ENCODE measurements at regions not wholly inside any gene's neighbourhood (a gene's known extent, or its start where the extent isn't known, plus 50 kb on each side); places are given as distances from the start of the nearest gene placed in this dataset.

DNA sequence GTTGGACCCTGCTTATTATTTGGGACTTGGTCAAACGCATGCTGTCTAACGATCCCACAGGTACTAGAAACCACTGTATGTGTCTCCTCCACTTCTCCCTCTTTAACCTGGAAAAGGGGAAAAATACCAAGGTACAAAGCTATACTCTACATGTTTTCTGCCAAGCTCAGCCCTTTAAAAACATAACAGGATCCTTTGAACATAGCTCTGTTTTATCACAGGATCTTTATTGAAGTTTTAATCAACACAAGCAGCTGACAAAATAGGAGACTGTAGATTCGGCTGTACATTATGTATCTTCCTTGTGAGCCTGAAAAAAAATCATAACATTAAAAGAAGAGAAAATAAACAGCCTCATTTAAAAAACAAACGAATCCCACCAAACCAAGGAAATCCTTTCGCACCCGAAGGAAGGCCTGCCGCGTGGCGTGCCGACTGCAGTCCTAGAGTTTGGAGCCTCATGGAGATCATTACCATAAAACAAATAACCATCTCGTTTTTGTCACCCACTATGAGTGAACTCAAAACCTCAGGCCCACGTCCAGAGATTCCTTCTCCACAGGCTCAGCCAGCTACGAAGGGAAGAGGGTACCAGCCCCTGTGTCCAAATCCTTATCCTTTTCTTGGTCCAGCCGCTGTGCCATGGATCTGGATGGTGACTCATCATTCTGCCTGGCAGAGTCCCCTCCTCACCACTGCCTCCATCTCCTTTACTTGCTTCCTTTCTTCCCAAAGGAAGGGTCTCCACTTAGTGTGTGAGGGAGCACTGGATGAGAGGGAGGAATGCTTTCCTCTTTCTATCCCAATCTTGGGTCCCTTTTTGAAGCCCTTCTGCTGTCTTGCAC is 651.1 kb downstream of the CCDC171 start:
- DNase-seq, result no peak

DNA sequence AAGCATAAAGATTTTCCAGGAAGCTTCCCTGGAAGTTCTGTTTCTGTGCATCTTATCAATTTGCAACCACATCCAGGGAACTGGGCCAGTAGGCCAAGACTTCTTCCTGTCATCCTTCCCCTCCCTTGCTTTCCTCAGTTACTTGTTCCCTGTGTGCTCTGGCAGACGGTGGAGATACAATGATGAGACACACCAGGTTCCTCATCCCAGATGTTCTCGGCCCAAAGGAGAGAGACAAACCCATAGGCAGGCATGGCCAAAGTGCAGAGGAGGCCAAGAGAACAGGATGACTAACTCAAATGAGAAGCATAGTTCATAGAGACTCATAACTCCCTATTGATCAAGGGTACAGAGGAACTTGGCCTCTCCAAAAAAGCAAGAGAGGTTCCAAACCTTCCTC is 652.6 kb downstream of the CCDC171 start:
- no peak for DNase-seq

DNA sequence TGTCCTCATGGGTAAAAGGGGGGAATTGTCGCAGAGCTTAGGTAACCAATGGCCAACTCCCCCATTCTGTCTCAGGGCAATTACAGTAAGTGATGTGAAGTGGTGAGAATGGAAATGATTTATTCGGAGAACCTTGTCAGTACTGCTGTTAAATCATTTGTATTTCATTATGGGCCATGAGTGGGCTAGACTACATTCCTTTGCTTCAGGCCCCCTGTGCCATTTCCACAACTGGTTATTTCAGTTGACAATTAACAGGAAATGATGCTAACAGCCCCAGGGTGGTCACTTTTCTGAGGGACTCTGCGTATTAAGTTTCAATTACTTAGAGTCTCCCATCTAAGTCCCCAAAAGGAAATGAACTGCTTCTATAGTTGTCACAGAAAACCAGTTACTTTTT is 653.7 kb downstream of the CCDC171 start:
- DNase-seq, result no peak

- no peak for DNase-seq
Measured at GRCh38 chr9:16207161-16207560, 654.3 kb downstream of the CCDC171 start.

DNA sequence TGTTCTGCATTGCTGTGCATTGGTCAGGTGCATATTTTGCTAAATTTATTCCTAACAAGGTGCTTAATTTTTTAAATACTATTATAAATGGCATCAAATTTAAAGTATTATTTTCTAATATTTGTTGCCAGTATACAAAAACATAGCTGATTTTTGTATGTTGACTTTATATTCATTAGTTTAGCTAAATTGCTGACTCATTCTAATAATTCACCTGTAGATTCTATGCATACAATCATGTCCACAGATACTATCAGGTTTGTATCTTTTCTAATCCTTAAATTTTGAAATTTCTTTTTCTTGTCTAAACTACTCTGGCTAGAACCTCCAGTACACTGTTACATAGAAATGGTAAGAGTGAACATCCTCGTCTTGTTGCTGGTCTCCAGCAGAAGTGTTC is 657.6 kb downstream of the CCDC171 start:
- DNase-seq, result no peak

- DNase-seq, result no peak
Measured at GRCh38 chr9:16211946-16212345, 658.5 kb downstream of the BNC2 start.

GRCh38 chr9:16213781-16214515 is 656.5 kb downstream of the BNC2 start:
- DNase-seq, result no peak

DNA sequence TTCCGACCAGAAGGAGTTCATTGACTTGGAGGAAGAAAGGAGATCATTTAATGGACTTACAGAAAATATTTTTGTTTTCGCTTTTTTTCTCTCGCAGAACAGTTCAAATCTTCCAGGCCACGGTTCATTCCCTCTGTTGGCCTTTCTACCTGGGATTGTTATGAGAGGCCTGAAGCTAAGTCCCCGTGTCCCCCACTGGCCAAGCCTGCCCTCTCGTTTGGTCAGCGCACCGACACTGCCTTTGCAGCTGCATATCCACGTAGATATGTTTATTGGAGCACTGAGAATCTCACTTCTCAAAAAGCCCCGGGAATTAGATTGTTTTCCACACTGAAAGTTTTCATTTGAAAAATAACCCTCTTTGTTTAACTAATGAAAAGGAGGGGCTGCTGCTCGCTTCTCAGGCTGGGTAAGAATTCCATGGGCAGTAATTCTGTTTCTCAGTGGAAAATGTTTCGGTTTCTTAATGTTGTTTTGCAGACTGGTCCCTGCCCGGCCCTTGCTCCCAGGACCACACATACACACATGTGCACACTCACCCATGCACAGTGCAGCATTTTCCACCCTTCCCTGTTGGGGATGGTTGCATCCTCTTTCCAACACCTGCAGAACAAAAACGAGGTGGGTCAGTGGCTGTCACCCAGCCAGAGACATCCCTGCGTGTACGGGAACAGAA is 655.7 kb downstream of the BNC2 start:
- DNase-seq, result no peak

DNA sequence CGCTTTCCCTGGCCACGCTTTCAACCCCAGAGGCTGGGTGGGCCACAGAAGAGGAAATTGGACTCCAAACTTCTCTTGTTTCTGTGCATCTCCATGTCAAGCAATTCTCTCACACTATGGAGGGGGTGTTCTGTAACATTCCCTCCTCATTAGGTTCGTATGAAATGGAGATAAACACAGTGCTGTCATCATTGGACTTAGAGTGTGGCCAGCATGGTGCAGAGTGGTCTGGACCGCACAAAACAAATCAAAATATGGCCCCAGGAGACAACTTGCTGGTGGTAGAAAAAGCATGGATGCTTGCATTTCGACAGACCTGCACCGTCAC is 655.2 kb downstream of the BNC2 start:
- DNase-seq, result no peak

GRCh38 chr9:16217943-16218701 is 652.3 kb downstream of the BNC2 start:
- no peak for DNase-seq

GRCh38 chr9:16221366-16221765 is 649.1 kb downstream of the BNC2 start:
- no peak for DNase-seq

DNA sequence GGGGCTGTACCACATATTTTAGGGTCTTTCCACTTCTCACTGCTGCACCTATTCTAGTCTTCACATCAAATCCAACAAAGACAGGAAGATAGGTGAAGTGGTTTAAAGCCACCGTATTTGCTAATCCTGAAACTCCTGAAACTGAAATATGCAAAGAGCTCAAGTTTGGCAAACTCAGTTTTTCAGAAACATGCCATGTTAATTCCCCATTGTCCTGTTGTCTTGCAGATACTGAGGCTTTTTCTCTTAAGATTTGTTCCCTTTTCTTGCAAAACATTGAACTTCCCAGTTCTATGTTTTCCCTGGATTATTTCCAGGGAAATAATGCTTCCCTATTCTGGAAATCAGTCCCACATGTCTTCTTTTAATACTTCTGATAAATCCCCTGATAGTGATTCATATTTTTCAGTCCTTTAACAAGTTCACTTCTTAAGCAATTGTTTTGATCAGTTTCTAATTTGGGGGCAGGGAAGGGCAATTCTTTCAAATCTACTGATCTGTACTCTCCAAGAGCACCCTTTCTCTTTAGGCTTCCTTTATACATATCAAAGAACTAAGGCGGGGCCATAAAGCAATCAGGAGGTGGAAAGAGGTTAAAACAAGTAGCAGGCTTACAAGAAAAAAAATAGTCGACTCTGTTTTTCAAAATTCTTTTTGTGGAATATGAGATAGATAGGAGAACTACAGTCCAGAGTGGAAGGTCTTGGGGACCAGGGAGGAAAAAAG is 648.5 kb downstream of the BNC2 start:
- DNase-seq, result no peak

GRCh38 chr9:16223074-16223871 is 647.2 kb downstream of the BNC2 start:
- DNase-seq, result no peak

DNA sequence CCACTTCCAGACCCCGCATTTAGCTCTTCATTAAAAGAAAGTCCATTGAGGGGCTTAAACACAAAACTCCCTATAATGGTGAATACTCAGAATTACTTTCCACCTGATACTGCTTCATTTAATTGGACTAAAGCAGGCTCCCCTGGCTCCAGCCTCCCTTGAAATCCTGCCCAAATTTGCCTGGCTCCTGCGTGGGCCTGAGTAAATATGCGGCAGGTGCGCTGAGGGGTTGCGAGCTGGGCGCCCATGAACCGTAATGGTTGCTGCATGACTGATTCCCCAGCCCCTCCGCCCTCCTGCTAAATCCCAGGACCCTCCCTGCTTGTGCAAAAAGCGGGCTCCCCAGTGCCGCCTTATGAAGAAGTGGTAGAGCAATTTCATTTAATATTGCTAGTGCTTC is 639.7 kb downstream of the BNC2 start:
- DNase-seq, result no peak

- DNase-seq, result no peak
Measured at GRCh38 chr9:16236311-16236710, 634.2 kb downstream of the BNC2 start.

- no peak for DNase-seq
Measured at GRCh38 chr9:16236882-16237281, 633.6 kb downstream of the BNC2 start.

DNA sequence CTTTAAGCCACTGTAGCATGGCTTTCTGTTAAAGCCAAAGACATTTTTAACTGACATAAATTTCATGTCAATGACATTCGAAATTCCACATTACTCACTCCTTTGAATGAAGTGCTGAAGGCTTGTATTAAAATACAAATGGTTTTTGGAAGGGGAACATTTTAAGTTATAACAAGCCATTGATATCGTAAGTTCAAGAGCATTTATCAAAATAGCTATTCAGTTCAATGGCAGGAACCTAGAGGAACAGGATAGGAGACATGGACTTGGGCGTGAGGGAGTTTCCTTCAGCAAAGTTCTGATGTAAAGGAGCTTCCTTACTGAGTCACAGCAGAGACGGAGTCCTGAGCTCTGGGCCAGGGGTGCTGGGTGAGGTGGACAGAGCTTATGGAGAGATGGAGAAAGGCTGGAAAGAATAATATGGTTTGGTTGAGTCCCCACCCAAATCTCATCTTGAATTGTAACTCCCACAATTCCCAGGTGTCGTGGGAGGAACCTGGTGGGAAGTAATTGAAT is 631.8 kb downstream of the BNC2 start:
- no peak for DNase-seq

GRCh38 chr9:16241231-16241630 is 629.2 kb downstream of the BNC2 start:
- no peak for DNase-seq

DNA sequence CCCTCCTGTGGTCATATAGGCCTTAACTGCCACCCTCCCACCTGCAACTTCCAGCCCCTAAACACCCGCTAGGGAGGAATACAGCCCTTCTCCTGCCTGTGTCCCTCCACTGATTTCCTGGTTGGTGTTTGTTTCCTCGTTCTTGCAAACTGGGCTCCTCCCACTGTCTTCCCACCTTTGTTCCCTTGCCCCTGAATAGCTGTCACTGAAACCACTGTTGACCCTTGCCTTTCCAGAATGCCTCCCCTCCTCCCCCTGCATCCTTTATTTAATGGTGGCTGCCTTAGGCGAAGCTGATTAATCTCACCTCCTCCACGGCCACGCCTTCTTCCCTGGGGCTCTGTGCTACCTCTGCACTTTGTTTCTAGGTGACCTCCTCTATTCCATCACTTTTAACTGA is 626.7 kb downstream of the BNC2 start:
- no peak for DNase-seq

GRCh38 chr9:16245756-16246440 is 624.6 kb downstream of the BNC2 start:
- no peak for DNase-seq

DNA sequence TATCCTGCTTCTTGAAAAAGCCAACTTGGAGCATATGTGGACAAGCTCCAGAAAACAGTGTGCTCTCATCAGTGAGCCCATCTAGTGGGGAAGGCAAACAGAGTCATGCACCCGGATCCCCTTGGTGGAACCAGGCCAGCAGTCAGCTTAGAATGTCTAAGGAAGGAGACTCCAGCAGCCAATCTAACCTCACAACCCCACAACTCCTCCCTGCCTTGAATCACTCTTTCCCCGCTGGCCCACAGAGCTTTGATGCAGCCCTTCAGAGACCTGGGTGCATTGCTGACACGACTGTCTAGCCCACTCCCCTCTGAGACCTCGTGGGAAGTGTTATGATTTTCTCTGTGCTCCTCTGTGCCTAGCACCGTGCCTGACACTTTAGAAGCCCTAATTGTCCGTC is 623.7 kb downstream of the BNC2 start:
- DNase-seq, result no peak
